Panc1 (cell line): ENCODE measurements at regions not wholly inside any gene's neighbourhood (a gene's known extent, or its start where the extent isn't known, plus 50 kb on each side); places are given as distances from the start of the nearest gene placed in this dataset.

Experiments used
- POLR2AphosphoS5 ChIP-seq: IDR thresholded peaks from 2 replicates; pipeline ENCODE4 v1.6.1; 2012; ENCODE audit warnings: mild to moderate bottlenecking, low read depth, low read length, moderate library complexity
- TCF7L2 ChIP-seq: IDR thresholded peaks from 2 replicates; pipeline ENCODE4 v1.6.1; 2011; ENCODE audit warnings: mild to moderate bottlenecking, low read depth, low read length, inconsistent platforms
- TF ChIP-seq, protein P1 (sequence below): fragments of 450-650 bp; IDR thresholded peaks from 2 replicates; pipeline ENCODE4 v1.5.1; 2017; ENCODE audit warnings: mild to moderate bottlenecking

DNA sequence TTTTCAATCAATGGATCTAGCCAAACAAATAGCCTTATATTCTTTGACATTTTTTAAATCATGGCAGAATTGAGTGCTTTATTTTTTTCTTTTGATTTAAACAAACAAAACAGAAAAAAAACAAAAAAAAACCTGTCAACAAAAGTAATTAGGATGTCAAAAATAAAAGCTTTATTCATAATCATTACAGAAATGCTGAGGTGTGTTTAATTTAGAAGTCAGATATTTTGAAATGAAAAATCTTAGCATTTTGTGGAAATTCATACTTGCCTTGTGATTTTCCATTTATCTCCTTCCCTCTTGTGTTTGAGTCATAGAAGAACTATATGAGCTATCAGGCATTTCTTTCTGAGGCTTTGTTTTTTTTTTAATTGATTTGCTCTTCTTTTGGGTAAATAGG, 387.0 kb upstream of the STXBP6 start:
- TF ChIP-seq, protein P1, sequence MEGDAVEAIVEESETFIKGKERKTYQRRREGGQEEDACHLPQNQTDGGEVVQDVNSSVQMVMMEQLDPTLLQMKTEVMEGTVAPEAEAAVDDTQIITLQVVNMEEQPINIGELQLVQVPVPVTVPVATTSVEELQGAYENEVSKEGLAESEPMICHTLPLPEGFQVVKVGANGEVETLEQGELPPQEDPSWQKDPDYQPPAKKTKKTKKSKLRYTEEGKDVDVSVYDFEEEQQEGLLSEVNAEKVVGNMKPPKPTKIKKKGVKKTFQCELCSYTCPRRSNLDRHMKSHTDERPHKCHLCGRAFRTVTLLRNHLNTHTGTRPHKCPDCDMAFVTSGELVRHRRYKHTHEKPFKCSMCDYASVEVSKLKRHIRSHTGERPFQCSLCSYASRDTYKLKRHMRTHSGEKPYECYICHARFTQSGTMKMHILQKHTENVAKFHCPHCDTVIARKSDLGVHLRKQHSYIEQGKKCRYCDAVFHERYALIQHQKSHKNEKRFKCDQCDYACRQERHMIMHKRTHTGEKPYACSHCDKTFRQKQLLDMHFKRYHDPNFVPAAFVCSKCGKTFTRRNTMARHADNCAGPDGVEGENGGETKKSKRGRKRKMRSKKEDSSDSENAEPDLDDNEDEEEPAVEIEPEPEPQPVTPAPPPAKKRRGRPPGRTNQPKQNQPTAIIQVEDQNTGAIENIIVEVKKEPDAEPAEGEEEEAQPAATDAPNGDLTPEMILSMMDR, result no peak
- TF ChIP-seq TCF7L2 (no peak), POLR2AphosphoS5 (no peak)
